ENCODE measurements at regions not wholly inside any gene's neighbourhood (a gene's known extent, or its start where the extent isn't known, plus 50 kb on each side); places are given as distances from the start of the nearest gene placed in this dataset.

DNA sequence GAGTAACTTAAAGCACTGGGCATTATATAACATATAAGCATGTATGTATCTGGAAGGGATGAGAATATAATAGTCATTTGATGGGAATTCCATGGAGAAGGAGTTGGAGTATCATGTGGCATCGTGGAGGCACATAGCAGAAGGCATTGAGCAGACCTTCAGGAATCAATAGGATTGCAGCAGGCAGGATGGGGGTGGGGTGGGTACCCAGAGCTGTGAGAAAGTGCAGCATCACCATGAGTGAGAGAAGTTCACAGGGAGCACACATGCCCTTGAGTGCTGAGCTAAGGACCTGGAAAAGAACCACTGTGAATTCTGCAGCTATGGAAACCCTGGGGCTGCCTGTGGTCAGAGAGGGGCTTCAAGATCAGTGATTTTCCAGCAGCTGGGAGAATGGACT, 57.3 kb downstream of the MED10 start:
- Histone ChIP-seq H3K4me3 (replicated peaks in 1 of 3) (no peak overlapping the region), H3K27me3 (no peaks in the 10 kb centered on the region), H3K36me3 (no peaks in the 10 kb centered on the region), H3K27ac (no peak overlapping the region), H3K9me3 (no peaks in the 10 kb centered on the region), H3K4me1 (no peaks in the 10 kb centered on the region)
- intact Hi-C loops (cut with DNase I), result no loop called here
- whole genome bisulfite sequencing, 2 donors, result 55 to 58% methylated on average over 1 of the region's 1 CpG
- TF ChIP-seq POLR2A (IDR thresholded peaks at IDR 0.05) (no peak), CTCF (IDR thresholded peaks at IDR 0.05) (no peak)
- DNase-seq, result no peak

DNA sequence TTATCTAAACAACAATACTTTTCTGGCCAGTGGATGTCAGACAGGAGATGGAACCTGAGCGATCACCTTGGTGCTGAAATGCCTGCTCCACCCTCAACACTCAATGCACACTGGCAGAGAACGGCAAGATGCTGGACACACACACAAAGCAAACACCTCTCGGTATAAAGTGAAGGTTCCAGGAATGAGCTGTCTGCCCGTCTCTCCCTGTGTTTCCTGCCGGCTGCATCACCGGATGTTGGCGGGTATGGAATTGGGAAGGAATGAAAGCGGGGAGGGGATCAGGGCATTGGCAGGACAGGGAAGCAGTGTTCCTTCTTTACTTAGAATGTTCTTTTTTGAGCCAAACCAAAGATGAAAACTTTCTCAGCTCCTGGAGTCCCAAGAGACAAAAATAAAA, 59.2 kb downstream of the MED10 start:
- no peak overlapping the region for H3K4me3 ChIP-seq (replicated peaks in 1 of 3)
- TF ChIP-seq CTCF (IDR thresholded peaks at IDR 0.05), result no peak
- TF ChIP-seq POLR2A (IDR thresholded peaks at IDR 0.05), result no peak
- no peaks in the 10 kb centered on the region for H3K36me3 ChIP-seq
- intact Hi-C loops (cut with DNase I), result no loop called here
- WGBS, 2 donors, result 82 to 87% methylated on average over 8 of the region's 8 CpGs
- DNase-seq, result no peak
- no peaks in the 10 kb centered on the region for H3K4me1 ChIP-seq
- H3K27ac ChIP-seq, result no peak overlapping the region
- no peaks in the 10 kb centered on the region for H3K9me3 ChIP-seq
- no peaks in the 10 kb centered on the region for H3K27me3 ChIP-seq

GRCh38 chr5:6317116-6317798, 61.1 kb downstream of the MED10 start:
- intact Hi-C loops (cut with DNase I), result no loop called here
- Histone ChIP-seq H3K4me1 (no peaks in the 10 kb centered on the region), H3K4me3 (replicated peaks in 1 of 3) (no peak overlapping the region), H3K9me3 (no peaks in the 10 kb centered on the region), H3K27me3 (no peaks in the 10 kb centered on the region), H3K27ac (no peak overlapping the region), H3K36me3 (no peaks in the 10 kb centered on the region)
- 63 to 65% methylated on average over 4 of the region's 4 CpGs for WGBS, 2 donors
- TF ChIP-seq CTCF (IDR thresholded peaks at IDR 0.05) (no peak), POLR2A (IDR thresholded peaks at IDR 0.05) (no peak)
- DNase-seq, result no peak

- no peak for DNase-seq
- Histone ChIP-seq H3K9me3 (no peaks in the 10 kb centered on the region), H3K27me3 (no peaks in the 10 kb centered on the region), H3K4me1 (no peaks in the 10 kb centered on the region), H3K36me3 (no peaks in the 10 kb centered on the region), H3K4me3 (replicated peaks in 1 of 3) (no peak overlapping the region), H3K27ac (no peak overlapping the region)
- intact Hi-C loops (cut with DNase I), result no loop called here
- TF ChIP-seq CTCF (IDR thresholded peaks at IDR 0.05) (no peak), POLR2A (IDR thresholded peaks at IDR 0.05) (no peak)
- 73 to 79% methylated on average over 7 of the region's 7 CpGs for WGBS, 2 donors
These were observed 62.8 kb downstream of the MED10 start for GRCh38 chr5:6315580-6315979.

- WGBS, 2 donors, result 84 to 86% methylated on average over 11 of the region's 11 CpGs
- Histone ChIP-seq H3K9me3 (no peaks in the 10 kb centered on the region), H3K4me3 (replicated peaks in 1 of 3) (no peak overlapping the region), H3K27ac (no peak overlapping the region), H3K27me3 (no peaks in the 10 kb centered on the region), H3K36me3 (no peaks in the 10 kb centered on the region), H3K4me1 (no peaks in the 10 kb centered on the region)
- intact Hi-C loops (cut with DNase I), result no loop called here
- DNase-seq, result no peak
- TF ChIP-seq POLR2A (IDR thresholded peaks at IDR 0.05) (no peak), CTCF (IDR thresholded peaks at IDR 0.05) (no peak)
These were observed 66.5 kb downstream of the MED10 start for GRCh38 chr5:6311568-6312501.

All from thyroid gland (tissue), 4 donors.